ENCODE measurements at regions not wholly inside any gene's neighbourhood (a gene's known extent, or its start where the extent isn't known, plus 50 kb on each side); places are given as distances from the start of the nearest gene placed in this dataset.

GRCh38 chr13:111517641-111518010 is 197.2 kb downstream of the TEX29 start:
- no peak for DNase-seq (ENCODE audit: low spot score)
- Mint-ChIP-seq H3K36me3 (no peaks in the 10 kb centered on the region), H3K27ac (no peak overlapping the region), H3K9me3 (peaks cover 4% of the 10 kb centered on the region), H3K4me3 (no peak overlapping the region), H3K4me1 (peaks cover 23% of the 10 kb centered on the region), H3K27me3 (ENCODE audit: insufficient read depth, low read depth) (peaks cover 11% of the 10 kb centered on the region)
- TF ChIP-seq CTCF (IDR thresholded peaks at IDR 0.05) (no peak), EZH2 (IDR thresholded peaks at IDR 0.05) (no peak), EZH2phosphoT487 (IDR thresholded peaks at IDR 0.05) (no peak)
- Histone ChIP-seq H3K4me3 (no peak overlapping the region), H3K79me2 (ENCODE audit: low read depth) (no peaks in the 10 kb centered on the region), H3K4me1 (no peaks in the 10 kb centered on the region), H3K9ac (no peak overlapping the region), H2AFZ (replicated peaks) (no peak overlapping the region), H3K27ac (no peak overlapping the region), H3K36me3 (no peaks in the 10 kb centered on the region), H3K9me3 (ENCODE audit: low read depth) (no peaks in the 10 kb centered on the region), H3K4me2 (no peak overlapping the region), H4K20me1 (ENCODE audit: low read depth) (no peaks in the 10 kb centered on the region), H3K27me3 (no peaks in the 10 kb centered on the region), H3F3A (ENCODE audit: low read depth) (peaks cover 2% of the 10 kb centered on the region)

- Mint-ChIP-seq H3K27me3 (ENCODE audit: insufficient read depth, low read depth) (peaks cover 11% of the 10 kb centered on the region), H3K4me1 (peaks cover 23% of the 10 kb centered on the region), H3K9me3 (peaks cover 4% of the 10 kb centered on the region), H3K36me3 (no peaks in the 10 kb centered on the region), H3K27ac (no peak overlapping the region), H3K4me3 (no peak overlapping the region)
- Histone ChIP-seq H3K4me3 (no peak overlapping the region), H3K9ac (no peak overlapping the region), H3K27me3 (no peaks in the 10 kb centered on the region), H3K79me2 (ENCODE audit: low read depth) (no peaks in the 10 kb centered on the region), H3K4me2 (no peak overlapping the region), H3K27ac (no peak overlapping the region), H3K9me3 (ENCODE audit: low read depth) (no peaks in the 10 kb centered on the region), H3F3A (ENCODE audit: low read depth) (peaks cover 2% of the 10 kb centered on the region), H3K4me1 (no peaks in the 10 kb centered on the region), H4K20me1 (ENCODE audit: low read depth) (no peaks in the 10 kb centered on the region), H3K36me3 (no peaks in the 10 kb centered on the region), H2AFZ (replicated peaks) (no peak overlapping the region)
- no peak for DNase-seq (ENCODE audit: low spot score)
- TF ChIP-seq EZH2phosphoT487 (IDR thresholded peaks at IDR 0.05) = no peak
- TF ChIP-seq EZH2 (IDR thresholded peaks at IDR 0.05) = no peak
- TF ChIP-seq CTCF (IDR thresholded peaks at IDR 0.05) = no peak
These were observed 197.8 kb downstream of the TEX29 start for GRCh38 chr13:111518161-111518792.

- H3K27ac ChIP-seq = no peak overlapping the region
- no peak overlapping the region for H3K9ac ChIP-seq
- H2AFZ ChIP-seq (replicated peaks) = no peak overlapping the region
- DNase-seq (ENCODE audit: low spot score) = no peak
- H3K4me2 ChIP-seq = no peak overlapping the region
- Mint-ChIP-seq H3K36me3 (no peaks in the 10 kb centered on the region), H3K27ac (no peak overlapping the region), H3K9me3 (peaks cover 4% of the 10 kb centered on the region), H3K27me3 (ENCODE audit: insufficient read depth, low read depth) (peaks cover 7% of the 10 kb centered on the region), H3K4me1 (peaks cover 23% of the 10 kb centered on the region), H3K4me3 (no peak overlapping the region)
- H3K79me2 ChIP-seq (ENCODE audit: low read depth) = no peaks in the 10 kb centered on the region
- no peaks in the 10 kb centered on the region for H3K9me3 ChIP-seq (ENCODE audit: low read depth)
- H3K36me3 ChIP-seq = no peaks in the 10 kb centered on the region
- no peaks in the 10 kb centered on the region for H3K4me1 ChIP-seq
- TF ChIP-seq CTCF (IDR thresholded peaks at IDR 0.05) (no peak), EZH2phosphoT487 (IDR thresholded peaks at IDR 0.05) (no peak), EZH2 (IDR thresholded peaks at IDR 0.05) (no peak)
- H3K27me3 ChIP-seq = no peaks in the 10 kb centered on the region
- no peak overlapping the region for H3K4me3 ChIP-seq
- no peaks in the 10 kb centered on the region for H4K20me1 ChIP-seq (ENCODE audit: low read depth)
- H3F3A ChIP-seq (ENCODE audit: low read depth) = peaks cover 2% of the 10 kb centered on the region
These were observed 198.6 kb downstream of the TEX29 start for GRCh38 chr13:111519041-111519440.
